ENCODE measurements at regions not wholly inside any gene's neighbourhood (a gene's known extent, or its start where the extent isn't known, plus 50 kb on each side); places are given as distances from the start of the nearest gene placed in this dataset.

GRCh38 chr4:24417206-24417605 is 167.1 kb downstream of the DHX15 start:
- ATAC-seq (no peak), DNase-seq (no peak)
- Histone ChIP-seq H3K27ac (no peak overlapping the region), H3K4me1 (no peaks in the 10 kb centered on the region), H3K27me3 (no peaks in the 10 kb centered on the region), H3K9me3 (no peaks in the 10 kb centered on the region), H3K36me3 (replicated peaks in 1 of 2; ENCODE audit: insufficient read depth in 1 of 2, low read depth in 2 of 2) (no peaks in the 10 kb centered on the region), H3K4me3 (no peak overlapping the region)
- intact Hi-C loops (cut with DNase I): no loop called here
- no peak for TF ChIP-seq CTCF (IDR thresholded peaks at IDR 0.05)
- no peak for TF ChIP-seq POLR2A (IDR thresholded peaks at IDR 0.05)

- intact Hi-C loops (cut with DNase I): no loop called here
- no peak for ATAC-seq
Measured at GRCh38 chr4:24416293-24416692, 168.1 kb downstream of the DHX15 start.

GRCh38 chr4:24413311-24413784 is 171.0 kb downstream of the DHX15 start:
- no peak for DNase-seq
- Histone ChIP-seq H3K4me1 (no peaks in the 10 kb centered on the region), H3K27ac (no peak overlapping the region), H3K9me3 (no peaks in the 10 kb centered on the region), H3K4me3 (no peak overlapping the region), H3K36me3 (replicated peaks in 1 of 2; ENCODE audit: insufficient read depth in 1 of 2, low read depth in 2 of 2) (no peaks in the 10 kb centered on the region), H3K27me3 (no peaks in the 10 kb centered on the region)
- TF ChIP-seq CTCF (IDR thresholded peaks at IDR 0.05) (no peak), POLR2A (IDR thresholded peaks at IDR 0.05) (no peak)
- WGBS, 2 donors: 36 to 50% methylated on average over 8 of the region's 8 CpGs
- no peak for ATAC-seq
- intact Hi-C loops (cut with DNase I): no loop called here

More at GRCh38 chr4:24416293-24416692, 168.1 kb downstream of the DHX15 start:
- H3K4me1 ChIP-seq: no peaks in the 10 kb centered on the region
- no peak for TF ChIP-seq POLR2A (IDR thresholded peaks at IDR 0.05)
- H3K27ac ChIP-seq: no peak overlapping the region
- WGBS, 2 donors: 67 to 71% methylated on average over 5 of the region's 5 CpGs
- no peaks in the 10 kb centered on the region for H3K9me3 ChIP-seq
- no peak for DNase-seq
- no peaks in the 10 kb centered on the region for H3K27me3 ChIP-seq
- H3K4me3 ChIP-seq: no peak overlapping the region
- H3K36me3 ChIP-seq (replicated peaks in 1 of 2; ENCODE audit: insufficient read depth in 1 of 2, low read depth in 2 of 2): no peaks in the 10 kb centered on the region

- intact Hi-C loops (cut with DNase I): no loop called here
- ATAC-seq: no peak
- no peak overlapping the region for H3K4me3 ChIP-seq
- no peak for TF ChIP-seq CTCF (IDR thresholded peaks at IDR 0.05)
- no peak for TF ChIP-seq POLR2A (IDR thresholded peaks at IDR 0.05)
- 43 to 58% methylated on average over 2 of the region's 2 CpGs for WGBS, 2 donors
- H3K4me1 ChIP-seq: no peaks in the 10 kb centered on the region
- no peaks in the 10 kb centered on the region for H3K27me3 ChIP-seq
- H3K27ac ChIP-seq: no peak overlapping the region
- H3K9me3 ChIP-seq: no peaks in the 10 kb centered on the region
- no peak for DNase-seq
- no peaks in the 10 kb centered on the region for H3K36me3 ChIP-seq (replicated peaks in 1 of 2; ENCODE audit: insufficient read depth in 1 of 2, low read depth in 2 of 2)
Measured at GRCh38 chr4:24411806-24412205, 172.5 kb downstream of the DHX15 start.

- Histone ChIP-seq H3K9me3 (no peaks in the 10 kb centered on the region), H3K4me3 (no peak overlapping the region), H3K27me3 (no peaks in the 10 kb centered on the region), H3K36me3 (replicated peaks in 1 of 2; ENCODE audit: insufficient read depth in 1 of 2, low read depth in 2 of 2) (no peaks in the 10 kb centered on the region), H3K27ac (no peak overlapping the region), H3K4me1 (no peaks in the 10 kb centered on the region)
- 65 to 73% methylated on average over 2 of the region's 2 CpGs for WGBS, 2 donors
- TF ChIP-seq CTCF (IDR thresholded peaks at IDR 0.05) (no peak), POLR2A (IDR thresholded peaks at IDR 0.05) (no peak)
- intact Hi-C loops (cut with DNase I): no loop called here
- no peak for DNase-seq
- no peak for ATAC-seq
Measured at GRCh38 chr4:24411299-24411698, 173.1 kb downstream of the DHX15 start.
